ENCODE measurements at regions not wholly inside any gene's neighbourhood (a gene's known extent, or its start where the extent isn't known, plus 50 kb on each side); places are given as distances from the start of the nearest gene placed in this dataset.
"Not testable (repeated sequence)": the region's sequence is repeated elsewhere in the genome, so short reads cannot be mapped to it uniquely, and the experiment has no call there.

DNA sequence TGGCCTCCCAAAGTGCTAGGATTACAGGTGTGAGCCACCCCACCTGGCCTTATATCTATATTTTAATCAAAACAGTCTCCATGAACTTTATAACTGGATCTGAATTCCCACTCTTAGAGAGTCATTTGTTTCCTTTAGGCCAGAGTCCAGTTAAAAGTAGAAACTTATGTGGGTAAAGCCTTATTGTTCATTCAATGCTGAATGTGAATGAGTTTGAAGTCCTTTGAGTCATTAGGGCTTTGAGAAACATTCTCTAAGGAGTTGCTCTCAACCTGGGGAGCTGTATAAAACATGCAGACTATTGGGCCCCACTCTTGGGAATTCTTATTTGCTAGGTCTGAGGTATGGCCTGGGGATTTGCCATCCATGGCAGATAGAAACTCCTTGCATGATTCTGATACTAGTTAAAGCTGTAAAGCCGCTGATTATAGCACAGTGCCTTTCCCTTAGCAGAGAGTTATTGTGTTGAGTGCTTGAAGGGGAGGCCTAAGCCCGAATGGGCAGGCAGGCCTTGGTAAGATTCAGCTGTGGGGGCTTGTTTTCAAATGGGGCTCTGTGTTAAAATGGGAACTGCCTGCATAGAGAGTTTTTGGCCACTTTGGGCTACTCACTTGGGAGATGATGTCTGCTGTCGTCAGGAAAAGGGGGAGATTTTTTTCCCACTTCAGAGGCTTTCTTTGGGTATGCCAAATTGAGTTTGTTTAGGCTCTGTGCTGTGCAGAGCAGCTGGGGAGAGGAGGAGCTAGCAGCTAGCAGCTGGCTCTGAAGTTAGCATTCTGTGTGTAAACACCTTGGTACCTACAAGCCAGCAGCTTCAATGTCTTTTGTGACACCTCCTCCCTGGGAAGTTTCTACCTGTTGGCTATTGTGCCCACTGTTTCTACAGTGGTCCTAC is 117.5 kb downstream of the DACT1 start:
- peak; percentile 61 for DNase-seq

DNA sequence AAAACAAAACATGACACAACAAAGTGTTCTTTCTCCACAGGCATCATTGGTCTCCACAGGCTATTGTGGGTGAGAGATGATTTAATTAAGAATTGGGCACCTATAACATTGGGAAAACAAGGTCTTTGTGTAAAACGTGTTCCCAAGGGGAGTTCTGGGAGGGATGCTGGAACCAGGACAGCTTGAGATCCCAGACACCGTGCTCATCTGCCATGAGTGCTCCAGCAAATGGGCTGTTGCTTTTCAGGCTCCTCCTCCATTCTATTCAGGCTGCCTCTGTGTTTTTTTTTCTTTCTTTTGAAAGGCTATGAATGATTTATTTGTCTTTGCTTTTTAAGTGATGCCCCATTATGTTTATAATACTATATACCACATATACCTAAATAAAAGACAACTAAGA is 122.4 kb downstream of the DACT1 start:
- no peak for DNase-seq

DNA sequence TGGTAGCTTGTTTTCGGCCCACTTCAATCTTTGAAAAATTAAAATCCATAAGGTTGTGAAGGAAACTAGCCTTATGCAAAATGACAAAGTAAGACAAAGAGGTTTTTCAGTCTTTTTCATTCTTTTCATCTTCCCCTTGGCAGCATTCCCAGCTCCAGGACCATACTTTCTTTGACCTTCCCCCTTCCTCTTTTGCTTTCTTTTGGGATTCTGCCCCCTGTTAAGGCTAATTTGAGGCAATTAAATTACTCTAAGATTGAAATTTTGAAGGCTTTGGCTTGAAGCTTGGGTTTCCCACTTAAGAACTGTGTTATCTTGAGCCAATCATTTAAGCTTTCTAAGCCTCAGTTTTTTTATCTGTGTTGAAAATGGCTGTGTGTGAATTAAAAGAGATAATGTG is 124.9 kb downstream of the DACT1 start:
- no peak for DNase-seq

DNA sequence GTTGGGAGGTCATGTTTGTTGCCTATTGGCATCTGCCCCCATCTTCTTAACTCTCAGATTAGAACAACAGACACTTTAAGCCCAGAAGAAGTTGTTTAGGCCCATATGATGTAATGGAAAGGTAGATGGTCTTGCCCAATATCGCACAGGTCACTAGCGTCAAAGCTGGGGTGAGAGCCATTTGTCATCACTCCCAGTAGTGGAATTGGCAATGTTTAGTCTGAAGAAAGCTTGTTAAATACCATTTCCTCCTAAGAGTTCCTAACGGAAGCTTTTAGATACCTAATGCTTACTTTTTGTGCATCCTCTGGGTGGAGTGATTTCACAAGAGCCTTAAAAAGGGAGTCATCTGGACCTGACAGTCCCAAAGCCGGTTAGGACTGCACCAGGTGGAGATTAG is 125.4 kb downstream of the DACT1 start:
- DNase-seq: no peak

DNA sequence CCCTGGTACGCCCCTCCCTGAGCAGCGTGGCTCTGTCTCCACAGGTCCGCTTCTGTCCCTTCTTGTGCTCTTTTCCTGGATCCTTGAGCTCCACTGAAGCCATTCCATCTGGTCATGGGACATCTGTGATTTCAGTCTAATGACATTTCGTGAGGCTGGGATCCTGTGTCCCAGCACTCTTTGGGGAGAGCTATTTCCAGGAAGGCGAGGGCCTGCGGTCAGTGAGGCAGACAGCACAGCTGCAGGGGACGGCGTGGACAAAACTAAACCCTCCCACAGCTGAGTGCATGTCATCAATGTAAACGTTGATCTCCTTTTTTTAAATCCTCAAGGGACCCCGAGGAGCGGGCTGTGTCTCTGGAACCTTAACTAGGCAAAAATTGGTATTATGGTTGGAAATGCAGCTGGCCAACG is 127.7 kb downstream of the DACT1 start:
- DNase-seq: no peak

DNA sequence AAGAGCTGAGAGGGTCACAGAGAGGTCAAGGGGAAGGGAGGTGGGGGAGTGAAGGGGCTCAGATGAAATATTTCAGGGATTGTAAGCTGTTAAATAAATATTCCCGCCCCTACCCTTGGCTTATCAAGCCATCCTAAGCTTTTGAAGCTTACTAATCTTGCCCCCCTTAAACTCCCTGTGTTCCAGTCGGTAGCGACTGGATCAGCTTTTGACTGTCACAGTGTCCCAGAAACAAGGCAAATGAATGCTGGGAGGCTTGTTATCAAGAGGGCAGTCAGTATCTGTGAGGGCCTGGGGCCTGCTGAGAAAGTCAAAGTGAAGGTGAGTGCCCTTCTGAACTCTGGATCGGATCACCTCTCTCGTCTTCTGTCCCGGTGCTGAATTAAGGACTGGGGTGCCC is 128.1 kb downstream of the DACT1 start:
- DNase-seq: no peak

DNA sequence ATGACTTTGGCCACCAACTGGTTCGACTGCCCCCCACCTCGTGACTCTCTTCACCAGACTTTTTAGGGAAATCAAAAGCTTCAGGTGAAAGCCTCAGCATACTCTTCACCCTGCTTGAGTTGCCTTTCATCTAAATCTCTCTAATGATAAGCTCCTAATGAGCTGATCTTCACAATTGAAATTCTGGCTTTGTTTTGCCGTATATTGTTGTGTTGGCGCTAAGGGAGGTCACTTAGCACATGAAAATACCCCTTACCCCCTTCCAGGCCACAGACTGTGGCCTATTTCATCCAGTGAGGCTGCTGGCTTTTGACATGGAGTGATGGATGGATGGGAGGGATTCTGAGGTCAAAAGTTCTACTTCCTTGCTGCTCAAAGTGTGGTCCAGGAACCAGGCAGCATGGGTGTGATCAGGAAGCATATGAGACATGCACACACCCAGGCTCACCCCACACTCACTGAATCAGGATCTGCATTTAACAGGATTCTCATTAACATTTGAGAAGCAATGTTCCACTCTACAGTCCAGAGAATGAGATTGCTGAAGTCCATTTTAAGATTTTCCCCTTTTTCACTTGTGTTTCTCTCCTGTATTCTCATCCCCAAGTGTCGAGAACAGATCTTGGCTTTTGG is 131.4 kb downstream of the DACT1 start:
- DNase-seq: no peak

DNA sequence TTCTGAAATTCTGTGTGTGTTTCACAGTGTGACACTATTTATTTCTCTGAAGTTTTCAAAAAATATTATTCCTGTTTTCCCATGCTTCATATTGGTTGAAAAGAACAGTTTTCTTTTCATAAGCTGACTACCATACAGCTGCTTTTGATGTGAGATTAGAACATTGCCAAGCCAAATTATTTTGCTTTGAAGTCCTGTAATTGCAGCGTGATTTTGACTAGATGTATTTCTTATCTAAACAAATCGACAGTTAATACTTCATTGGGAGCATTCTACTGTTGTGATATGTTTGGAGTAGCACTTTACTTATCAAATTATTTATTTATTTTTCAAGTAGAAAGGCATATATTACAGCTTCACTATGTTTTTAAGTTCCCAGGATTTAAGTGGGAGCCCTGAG is 132.0 kb downstream of the DACT1 start:
- DNase-seq: no peak

DNA sequence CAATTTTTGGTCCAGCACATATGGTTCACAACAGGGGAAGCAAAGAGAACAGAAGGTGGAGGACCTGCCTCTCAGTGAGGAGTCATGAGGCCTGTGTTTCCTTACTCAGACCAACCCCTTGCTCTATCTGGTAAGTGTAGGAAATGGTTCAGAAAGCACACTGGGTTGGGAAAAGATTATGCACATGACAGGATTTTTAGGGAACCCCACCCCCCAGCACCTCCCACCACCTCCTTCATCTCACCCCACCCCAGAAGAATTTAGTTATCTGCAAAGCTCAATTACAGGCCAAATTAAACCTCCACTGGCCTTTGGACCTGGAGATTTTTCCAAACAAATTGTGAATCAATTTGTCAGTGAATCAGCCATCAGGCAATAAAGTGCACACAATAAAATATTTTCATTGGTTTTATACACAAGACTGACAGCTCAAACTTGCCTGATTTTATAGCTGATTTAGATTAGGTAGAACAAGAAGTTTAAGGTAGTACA is 132.8 kb downstream of the DACT1 start:
- DNase-seq: no peak

DNA sequence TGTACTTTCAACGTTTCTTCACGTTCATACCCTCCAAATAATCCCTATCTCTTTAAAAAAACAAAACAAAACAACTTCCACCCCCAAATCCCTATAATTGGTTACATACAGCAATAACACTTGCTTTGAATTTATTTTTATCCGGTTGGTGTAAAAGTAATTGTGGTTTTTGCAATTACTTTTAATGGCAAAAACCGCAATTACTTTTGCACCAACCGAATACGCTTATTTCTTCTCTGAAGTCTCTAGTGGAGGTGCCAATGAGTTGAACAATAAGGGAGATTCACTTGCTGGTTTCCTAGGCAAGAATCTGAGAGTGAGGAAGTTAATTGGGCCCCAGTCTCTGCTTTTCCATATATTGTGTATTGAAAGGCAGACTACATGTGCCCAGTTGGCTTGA is 133.3 kb downstream of the DACT1 start:
- DNase-seq: no peak

DNA sequence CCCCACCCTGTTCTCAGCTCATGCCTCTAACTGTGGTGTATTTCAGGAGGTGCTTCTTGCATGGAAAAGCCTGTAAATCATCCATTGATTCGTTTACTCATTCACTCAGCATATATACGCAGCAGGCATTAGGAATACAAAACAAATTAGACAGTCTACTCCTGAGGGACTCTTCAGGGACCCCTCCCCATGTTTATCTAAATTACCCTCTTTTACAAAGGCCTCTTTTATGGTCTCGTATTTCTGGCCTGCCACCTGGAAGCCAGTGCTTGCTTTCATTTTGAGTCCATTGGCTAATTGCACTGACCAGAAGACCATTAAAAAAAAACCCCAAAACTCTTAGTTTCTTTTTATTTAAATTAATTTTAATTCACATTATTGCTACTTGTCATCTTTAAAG is 134.4 kb downstream of the DACT1 start:
- no peak for DNase-seq

DNA sequence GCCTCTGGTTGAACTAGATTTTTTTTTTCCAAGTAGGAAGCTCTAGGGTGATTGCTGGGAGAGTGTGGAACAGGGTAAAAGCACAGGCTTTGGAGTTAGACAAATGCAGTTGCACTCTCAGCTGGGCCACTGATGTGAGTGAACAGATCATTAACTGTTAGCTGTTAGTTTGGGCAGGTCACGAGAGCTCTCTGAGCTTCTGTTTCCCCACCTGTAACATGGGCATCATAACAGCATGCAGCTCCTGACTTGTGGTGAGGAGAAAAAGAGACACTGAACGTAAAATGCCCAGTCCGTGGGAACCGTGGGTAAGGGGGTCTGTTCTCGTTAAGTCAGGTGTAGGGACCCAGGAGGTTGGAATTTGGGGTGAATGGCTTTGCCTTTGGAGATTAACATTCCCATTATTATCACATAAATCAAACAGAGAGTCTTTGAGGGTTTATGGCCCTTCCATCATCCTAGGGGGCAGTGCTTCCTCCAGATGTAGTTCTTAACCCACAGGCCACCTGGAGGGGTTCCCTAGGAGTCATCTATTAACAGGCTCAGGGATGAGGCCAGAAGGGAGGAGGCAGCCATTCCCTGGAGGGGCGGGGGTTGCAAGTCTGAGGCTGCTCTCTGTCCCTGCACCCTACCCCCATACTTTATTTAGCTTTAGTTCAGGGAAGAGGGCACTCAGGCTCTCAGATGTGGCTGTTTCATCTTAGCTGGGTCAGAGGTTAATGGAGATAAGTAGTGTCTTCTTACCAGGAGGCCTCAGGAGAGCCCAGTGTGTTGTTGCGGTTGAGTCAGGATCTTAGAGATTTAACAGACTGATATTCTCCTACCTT is 135.2 kb downstream of the DACT1 start:
- no peak for DNase-seq

DNA sequence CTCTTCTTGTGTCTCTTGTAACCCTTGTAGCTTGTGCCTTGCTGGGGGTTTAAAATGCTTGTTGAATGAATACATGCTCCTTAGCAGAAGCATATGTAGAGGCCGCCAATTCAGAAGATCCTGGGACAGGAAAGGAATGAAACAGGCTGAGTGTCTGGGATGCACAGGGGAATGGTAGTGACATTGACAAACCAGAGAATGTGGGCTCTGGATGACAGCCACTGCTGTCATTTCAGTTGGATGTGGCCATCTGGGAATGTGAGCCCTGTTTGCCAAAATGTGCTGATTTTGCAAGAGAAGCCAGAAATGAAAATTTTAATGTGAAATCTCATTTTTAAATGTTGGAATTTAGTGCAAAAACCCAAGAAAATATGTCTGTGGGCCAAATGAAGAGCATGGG is 136.8 kb downstream of the DACT1 start:
- no peak for DNase-seq

DNA sequence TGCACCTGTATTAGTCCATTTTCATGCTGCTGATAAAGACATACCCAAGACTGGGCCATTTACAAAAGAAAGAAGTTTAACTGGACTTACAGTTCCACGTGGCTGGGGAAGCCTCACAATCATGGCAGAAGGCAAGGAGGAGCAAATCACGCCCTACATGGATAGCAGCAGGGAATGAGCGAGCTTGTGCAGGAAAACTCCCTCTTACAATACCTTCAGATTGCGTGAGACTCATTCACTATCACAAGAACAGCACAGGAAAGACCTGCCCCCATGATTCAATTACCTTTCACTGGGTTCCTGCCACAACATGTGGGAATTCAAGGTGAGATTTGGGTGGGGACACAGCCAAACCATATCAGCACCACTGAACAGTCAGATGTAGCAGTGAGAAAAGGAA is 137.4 kb downstream of the DACT1 start:
- not testable (repeated sequence) for DNase-seq

DNA sequence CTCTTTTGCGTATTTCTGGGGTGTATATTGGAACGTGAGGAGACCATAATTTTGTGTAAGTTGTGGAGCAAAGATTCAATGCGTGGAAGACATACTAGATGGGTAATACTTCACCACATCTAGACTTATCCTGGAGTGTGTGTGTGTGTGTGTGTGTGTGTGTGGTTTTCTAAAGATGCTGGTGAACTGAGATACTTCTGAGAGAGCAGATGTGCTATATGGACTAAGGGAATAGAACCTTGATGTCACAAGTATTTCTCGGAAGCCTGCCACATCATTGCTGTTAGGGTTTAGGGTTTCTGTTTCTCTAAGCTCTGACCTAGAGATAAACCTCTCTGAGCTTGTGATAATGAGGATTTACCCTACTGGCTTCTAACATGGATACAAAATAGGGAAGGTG is 138.8 kb downstream of the DACT1 start:
- no peak for DNase-seq

DNA sequence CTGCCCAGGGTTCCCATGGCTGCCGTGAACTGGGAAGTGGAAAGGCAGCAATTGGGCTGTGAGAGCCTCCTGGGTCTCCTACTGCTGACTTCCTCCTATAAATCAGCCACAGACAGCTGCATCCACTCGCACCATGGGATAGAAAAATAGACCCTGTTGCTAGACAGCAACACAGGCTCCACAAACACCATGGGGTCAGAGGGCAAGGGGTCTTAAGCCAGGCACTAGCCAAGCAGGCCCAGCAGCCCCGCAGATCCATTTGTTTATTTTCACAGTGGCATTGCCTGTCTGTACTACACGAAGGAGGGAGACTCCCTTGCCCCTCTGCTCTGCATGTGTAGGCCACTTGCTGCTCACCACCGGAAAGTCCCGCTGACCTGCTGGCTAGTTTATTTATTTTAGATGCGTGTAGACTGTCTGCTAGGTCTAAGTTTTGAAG is 139.8 kb downstream of the DACT1 start:
- no peak for DNase-seq

DNA sequence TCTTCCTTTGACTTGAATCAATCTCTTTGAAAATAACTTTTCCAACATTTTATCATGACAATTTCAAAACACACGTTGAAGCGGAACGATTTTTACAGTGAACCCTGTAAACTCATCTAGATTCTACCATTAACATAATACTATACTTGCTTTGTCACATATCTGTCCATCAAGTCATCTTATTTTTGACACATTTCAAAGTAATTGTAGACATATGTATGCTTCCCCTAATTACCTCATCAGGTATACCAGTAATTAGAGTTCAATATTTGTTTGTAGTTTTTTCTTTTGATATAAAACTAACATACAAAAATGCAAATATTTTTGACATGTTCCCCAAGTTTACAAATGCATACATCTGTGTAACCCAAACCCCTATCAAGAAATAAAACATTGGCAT is 140.4 kb downstream of the DACT1 start:
- DNase-seq: no peak

DNA sequence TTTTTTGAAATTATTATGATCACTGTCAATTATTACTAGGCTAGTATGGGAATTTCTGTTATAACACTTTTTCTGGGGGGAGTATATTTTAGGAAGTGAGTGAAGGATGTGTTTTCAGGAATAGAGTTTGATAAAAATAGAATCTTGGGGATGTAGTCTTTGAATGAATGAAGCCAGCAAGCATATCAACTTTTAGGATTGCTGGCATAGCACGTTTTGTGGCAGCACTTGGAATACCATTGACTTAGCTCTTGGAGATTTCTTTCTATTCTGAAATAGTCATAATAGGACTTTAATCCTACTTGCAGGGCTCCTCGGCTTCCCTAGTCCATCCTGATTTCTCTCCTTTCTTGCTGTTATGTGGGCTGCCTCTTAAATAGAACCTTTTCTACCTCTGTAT is 141.6 kb downstream of the DACT1 start:
- no peak for DNase-seq

DNA sequence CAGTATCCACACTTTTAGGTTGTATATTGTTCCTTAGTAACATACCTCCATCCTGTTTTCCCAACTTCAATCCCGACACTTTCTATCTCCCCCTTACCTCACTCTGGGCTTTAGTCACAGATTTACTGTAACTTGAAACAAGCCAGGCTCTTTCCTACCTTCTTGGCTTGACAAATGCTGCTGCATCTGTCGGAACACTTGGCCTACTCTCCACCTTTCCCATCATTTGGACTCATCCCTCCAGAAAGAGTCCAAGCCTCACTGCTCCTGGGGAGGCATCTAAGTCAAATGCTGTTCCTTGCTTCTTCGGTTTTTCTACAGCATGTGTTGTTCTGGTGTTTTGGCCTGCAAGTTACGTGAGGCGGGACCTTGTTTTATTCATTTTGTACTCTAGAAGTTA is 142.4 kb downstream of the DACT1 start:
- DNase-seq: no peak

DNA sequence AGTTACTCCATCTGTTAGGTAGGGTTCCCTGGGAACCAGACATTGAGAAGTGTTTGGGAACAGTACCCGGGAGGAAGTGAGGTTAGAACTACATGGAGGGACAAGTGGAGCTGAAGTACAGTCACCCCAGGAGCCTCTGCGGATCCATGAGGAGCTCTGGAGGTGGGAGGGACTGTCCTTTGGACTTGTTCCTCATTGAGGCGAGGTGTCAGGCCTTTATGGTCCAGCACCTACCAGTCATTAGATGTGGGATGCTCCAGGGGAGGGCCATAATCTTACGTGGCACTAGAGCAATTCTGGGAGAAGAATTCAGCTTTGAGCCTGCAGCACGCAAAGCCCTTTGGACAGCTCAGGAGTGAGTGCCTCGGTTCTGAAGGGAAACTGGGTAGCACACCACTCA is 142.8 kb downstream of the DACT1 start:
- DNase-seq: no peak

DNA sequence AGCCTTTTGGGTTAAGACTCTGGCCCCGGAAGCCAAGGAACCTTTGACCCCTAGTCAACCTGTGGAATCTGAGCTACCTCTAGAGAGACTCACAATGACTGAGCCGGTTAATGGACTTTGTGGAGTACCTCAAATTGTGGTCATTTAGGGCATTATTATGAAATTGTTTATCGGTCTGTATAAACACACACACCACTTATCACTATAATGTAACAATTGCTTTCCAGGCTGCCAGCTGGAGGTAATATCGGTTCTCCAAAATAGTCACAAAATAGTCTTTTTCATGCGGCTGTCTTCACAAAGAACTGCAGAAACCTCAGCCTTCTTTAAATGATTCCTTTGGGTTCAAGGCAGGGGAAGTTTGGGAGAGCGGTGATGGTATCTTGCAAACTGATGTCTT is 144.2 kb downstream of the DACT1 start:
- DNase-seq: no peak

DNA sequence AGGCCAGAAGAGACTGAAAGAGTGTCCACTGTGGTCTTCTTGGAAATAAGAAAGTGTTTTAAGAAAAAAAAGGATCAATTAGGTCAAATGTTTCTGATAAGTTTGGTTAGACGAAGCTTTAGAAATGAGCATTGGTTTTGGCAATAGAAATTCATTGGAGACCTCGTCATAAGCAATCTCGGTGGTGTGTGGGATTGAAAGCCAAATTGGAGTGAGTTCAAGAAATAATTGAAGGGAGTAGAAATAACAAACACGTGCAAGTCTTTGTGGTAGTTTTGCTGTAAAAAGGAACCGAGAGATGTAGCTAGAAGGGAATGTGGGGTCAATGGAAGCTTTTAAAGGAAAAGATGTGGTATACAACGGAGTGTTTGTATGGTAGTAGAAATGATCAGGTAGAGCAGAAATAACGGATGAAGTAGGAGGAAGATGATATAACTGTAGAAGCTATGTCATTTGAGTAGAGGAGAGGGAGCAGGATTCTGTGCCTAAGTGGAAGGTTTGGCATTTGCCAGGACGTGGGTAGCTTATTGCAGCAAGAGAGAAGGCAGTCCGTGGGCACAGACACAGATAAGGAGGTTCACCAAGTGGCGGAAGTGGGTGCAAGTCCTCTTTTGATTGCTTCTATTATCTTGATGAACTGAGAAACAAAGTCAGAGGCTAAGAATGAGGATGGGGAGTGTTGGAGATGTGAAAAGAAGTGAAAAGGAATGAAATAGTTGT is 146.2 kb downstream of the DACT1 start:
- DNase-seq: no peak

DNA sequence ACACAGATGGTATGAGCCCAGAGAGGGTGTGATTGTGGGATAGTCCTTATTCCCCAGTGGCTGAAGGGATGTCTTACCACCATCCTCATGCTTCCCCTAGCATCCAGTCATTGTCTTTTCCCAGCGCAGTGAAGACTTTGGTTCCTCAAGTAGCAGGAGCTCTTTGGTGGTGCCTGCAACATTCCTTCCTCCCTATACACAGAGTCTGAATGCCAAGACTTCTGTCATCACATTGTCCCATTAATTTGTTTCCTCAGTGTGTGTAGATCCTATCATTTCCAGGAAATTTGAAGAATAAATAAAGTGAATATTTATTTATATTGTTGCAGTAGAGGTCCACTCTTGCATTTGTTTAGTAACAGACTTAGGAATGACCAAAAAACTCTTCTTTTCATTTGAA is 147.2 kb downstream of the DACT1 start:
- no peak for DNase-seq

Measured in DMS153 (cell line).